ENCODE measurements at regions not wholly inside any gene's neighbourhood (a gene's known extent, or its start where the extent isn't known, plus 50 kb on each side); places are given as distances from the start of the nearest gene placed in this dataset.

- H3K4me1 Mint-ChIP-seq (ENCODE audit: low read depth) = peaks cover 86% of the 10 kb centered on the region
- no peak for TF ChIP-seq CTCF (IDR thresholded peaks at IDR 0.05)
- DNase-seq = no peak
- no peaks in the 10 kb centered on the region for H3K27me3 Mint-ChIP-seq (ENCODE audit: insufficient read depth)
- H3K27ac Mint-ChIP-seq = peak overlapping the region; percentile 97
- peak overlapping the region; percentile 58 for H3K4me3 Mint-ChIP-seq
- no peaks in the 10 kb centered on the region; the same call in 1 of the 2 replicates for H3K9me3 Mint-ChIP-seq
- H3K36me3 Mint-ChIP-seq (ENCODE audit: low read depth) = peaks cover 5% of the 10 kb centered on the region; the same call in 1 of the 2 replicates
These were observed 68.1 kb upstream of the GRAMD2B start for GRCh38 chr5:126354858-126355731.

GRCh38 chr5:126355940-126356339 lies 67.3 kb upstream of the GRAMD2B start:
- H3K9me3 Mint-ChIP-seq = no peaks in the 10 kb centered on the region; the same call in 1 of the 2 replicates
- H3K4me3 Mint-ChIP-seq = no peak overlapping the region
- H3K27ac Mint-ChIP-seq = peak overlapping the region; percentile 97
- no peak for TF ChIP-seq CTCF (IDR thresholded peaks at IDR 0.05)
- H3K4me1 Mint-ChIP-seq (ENCODE audit: low read depth) = peaks cover 87% of the 10 kb centered on the region
- no peaks in the 10 kb centered on the region for H3K27me3 Mint-ChIP-seq (ENCODE audit: insufficient read depth)
- H3K36me3 Mint-ChIP-seq (ENCODE audit: low read depth) = peaks cover 5% of the 10 kb centered on the region; the same call in 1 of the 2 replicates
- no peak for DNase-seq

- Mint-ChIP-seq H3K4me3 (no peak overlapping the region), H3K27me3 (ENCODE audit: insufficient read depth) (no peaks in the 10 kb centered on the region), H3K9me3 (no peaks in the 10 kb centered on the region; the same call in 1 of the 2 replicates), H3K36me3 (ENCODE audit: low read depth) (peaks cover 9% of the 10 kb centered on the region; the same call in 1 of the 2 replicates), H3K4me1 (ENCODE audit: low read depth) (peaks cover 87% of the 10 kb centered on the region), H3K27ac (no peak overlapping the region)
- DNase-seq = no peak
- TF ChIP-seq CTCF (IDR thresholded peaks at IDR 0.05) = no peak
These were observed 65.4 kb upstream of the GRAMD2B start for GRCh38 chr5:126357585-126358342.

- no peak for TF ChIP-seq CTCF (IDR thresholded peaks at IDR 0.05)
- Mint-ChIP-seq H3K4me3 (no peak overlapping the region; the same call in 1 of the 2 replicates), H3K4me1 (ENCODE audit: low read depth) (peaks cover 85% of the 10 kb centered on the region), H3K36me3 (ENCODE audit: low read depth) (peaks cover 9% of the 10 kb centered on the region), H3K27me3 (ENCODE audit: insufficient read depth) (no peaks in the 10 kb centered on the region), H3K9me3 (no peaks in the 10 kb centered on the region; the same call in 1 of the 2 replicates), H3K27ac (peak overlapping the region; percentile 40; the same call in 1 of the 2 replicates)
- DNase-seq = peak; percentile 39
These were observed 64.7 kb upstream of the GRAMD2B start for GRCh38 chr5:126358525-126358924.

- TF ChIP-seq CTCF (IDR thresholded peaks at IDR 0.05) = no peak
- H3K9me3 Mint-ChIP-seq = no peaks in the 10 kb centered on the region; the same call in 1 of the 2 replicates
- H3K27ac Mint-ChIP-seq = no peak overlapping the region
- H3K36me3 Mint-ChIP-seq (ENCODE audit: low read depth) = peaks cover 9% of the 10 kb centered on the region
- H3K27me3 Mint-ChIP-seq (ENCODE audit: insufficient read depth) = no peaks in the 10 kb centered on the region; the same call in 1 of the 2 replicates
- H3K4me1 Mint-ChIP-seq (ENCODE audit: low read depth) = peaks cover 86% of the 10 kb centered on the region
- no peak for DNase-seq
- no peak overlapping the region for H3K4me3 Mint-ChIP-seq
These were observed 63.3 kb upstream of the GRAMD2B start for GRCh38 chr5:126359884-126360283.

Data from HFFc6 (cell line).